ENCODE measurements at regions not wholly inside any gene's neighbourhood (a gene's known extent, or its start where the extent isn't known, plus 50 kb on each side); places are given as distances from the start of the nearest gene placed in this dataset.

DNA sequence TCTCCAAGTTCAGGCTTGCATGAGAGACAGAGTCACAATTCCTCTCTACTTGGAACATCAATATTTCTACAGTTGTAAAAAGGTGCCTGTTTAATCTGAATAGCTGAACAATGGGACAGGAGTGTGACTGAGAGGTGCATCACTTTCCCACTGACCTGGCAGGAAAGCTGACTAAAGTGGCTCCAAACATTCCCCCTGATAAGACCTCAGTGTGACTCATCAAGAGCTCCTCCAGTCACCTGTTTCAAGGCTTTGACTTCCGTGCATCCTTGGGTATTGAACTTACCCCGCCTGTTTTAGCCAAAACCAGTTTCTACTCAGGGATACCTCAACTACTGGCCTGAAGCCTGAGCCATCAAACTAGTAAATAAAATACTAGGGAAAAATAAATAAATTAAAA lies 453.9 kb upstream of the DDX18 start:
- no peak for TF ChIP-seq EZH2 (IDR thresholded peaks at IDR 0.05; ENCODE audit: insufficient read depth, poor library complexity, severe bottlenecking)
- no peak for TF ChIP-seq EZH2phosphoT487 (IDR thresholded peaks at IDR 0.05; ENCODE audit: insufficient read depth, low read depth)
